ENCODE measurements at regions not wholly inside any gene's neighbourhood (a gene's known extent, or its start where the extent isn't known, plus 50 kb on each side); places are given as distances from the start of the nearest gene placed in this dataset.

- TF ChIP-seq CTCF (conservative IDR thresholded peaks at IDR 0.05; ENCODE audit: low read depth, low read length) (no peak), EZH2phosphoT487 (IDR thresholded peaks at IDR 0.05; ENCODE audit: borderline replicate concordance, low read length) (no peak), EZH2 (IDR thresholded peaks at IDR 0.05; ENCODE audit: low read length, unreplicated experiment) (no peak)
Observed at GRCh38 chr2:83435989-83436388, 1023.1 kb downstream of the SUCLG1 start.
